ENCODE measurements at regions not wholly inside any gene's neighbourhood (a gene's known extent, or its start where the extent isn't known, plus 50 kb on each side); places are given as distances from the start of the nearest gene placed in this dataset.

DNA sequence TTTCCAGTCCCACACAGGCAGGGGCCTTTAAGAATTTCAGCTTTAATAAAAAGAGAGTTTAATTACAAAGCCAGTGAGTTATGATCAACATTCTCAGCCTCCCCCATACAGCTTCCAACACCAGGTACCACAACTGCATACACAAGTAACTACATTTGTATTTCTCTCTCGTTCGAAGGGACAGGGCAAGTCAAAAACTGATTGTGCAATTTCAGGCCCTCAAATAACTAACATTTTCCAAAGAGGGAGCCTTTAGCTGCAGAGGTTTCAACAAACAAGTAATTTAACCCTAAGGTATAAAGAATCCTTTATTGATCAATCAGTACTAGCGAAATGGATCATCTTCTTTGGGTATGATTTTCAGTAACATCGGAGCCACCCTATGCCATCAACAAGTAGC lies 142.4 kb downstream of the ZNF281 start:
- 99% methylated on average over 4 of the region's 4 CpGs; no CpG with 5 or more reads in 1 of the 2 experiments for WGBS, 2 experiments (ENCODE audit: extremely low coverage in 1 of 2, insufficient coverage in 1 of 2, insufficient read length in 1 of 2, insufficient replicate concordance in 2 of 2, low coverage in 1 of 2, low lambda C conversion rate in 2 of 2, missing lambda C conversion rate in 1 of 2)

More for the DNA sequence above, 142.4 kb downstream of the ZNF281 start:
- Histone ChIP-seq H3K79me2 (ENCODE audit: control insufficient read depth in 1 of 2, insufficient read depth in 2 of 2, low read length in 2 of 2) (no peaks in the 10 kb centered on the region), H3K27ac (ENCODE audit: low read depth, low read length) (no peak overlapping the region), H2BK15ac (ENCODE audit: low read length) (no peak overlapping the region), H3K4me2 (ENCODE audit: insufficient read depth in 1 of 2, low read depth in 2 of 2, low read length in 2 of 2) (no peak overlapping the region), H3K4me1 (replicated peaks in 1 of 4; ENCODE audit: control insufficient read depth in 3 of 4, insufficient read depth in 4 of 4, low read length in 3 of 4) (no peaks in the 10 kb centered on the region), H3K4me3 (ENCODE audit: extremely low read depth in 1 of 4, insufficient read depth in 2 of 4, low read depth in 3 of 4, low read length in 4 of 4) (no peak overlapping the region), H2BK120ac (replicated peaks; ENCODE audit: low read depth, low read length) (no peak overlapping the region), H3K9me3 (ENCODE audit: insufficient read depth in 2 of 2, low read depth in 1 of 2, low read length in 1 of 2) (no peaks in the 10 kb centered on the region), H3K56ac (replicated peaks; ENCODE audit: insufficient read length, low read depth, low read length) (no peak overlapping the region), H2BK20ac (ENCODE audit: low read length) (no peak overlapping the region), H3K9ac (replicated peaks in 1 of 4; ENCODE audit: extremely low read depth in 1 of 4, low read depth in 3 of 4, low read length in 3 of 4) (no peak overlapping the region), H3K18ac (ENCODE audit: extremely low read depth, low read length) (no peak overlapping the region), H4K8ac (ENCODE audit: extremely low read depth, insufficient read depth, low read length) (no peak overlapping the region), H3K14ac (ENCODE audit: insufficient read length) (no peak overlapping the region), H2BK12ac (ENCODE audit: low read depth, low read length) (no peak overlapping the region), H2BK5ac (ENCODE audit: low read depth, low read length) (no peak overlapping the region), H3K36me3 (ENCODE audit: control insufficient read depth in 2 of 4, insufficient read depth in 4 of 4, low read length in 3 of 4) (no peaks in the 10 kb centered on the region), H3K23ac (ENCODE audit: insufficient read length) (no peak overlapping the region), H4K91ac (replicated peaks; ENCODE audit: insufficient read length, low read length) (no peak overlapping the region), H3K79me1 (ENCODE audit: low read depth, low read length) (no peaks in the 10 kb centered on the region), H4K20me1 (replicated peaks in 1 of 2; ENCODE audit: control insufficient read depth in 1 of 2, insufficient read depth in 2 of 2, low read length in 2 of 2) (no peaks in the 10 kb centered on the region), H3K4ac (replicated peaks; ENCODE audit: insufficient read length, low read depth, low read length) (no peak overlapping the region), H4K5ac (ENCODE audit: insufficient read length, low read depth, low read length) (no peak overlapping the region), H3K23me2 (ENCODE audit: low read depth, low read length) (no peaks in the 10 kb centered on the region), H2AK5ac (ENCODE audit: low read depth, low read length) (no peak overlapping the region), H3K27me3 (replicated peaks in 1 of 4; ENCODE audit: control insufficient read depth in 3 of 4, extremely low read depth in 1 of 4, insufficient read depth in 3 of 4, low read length in 3 of 4) (no peaks in the 10 kb centered on the region), H2AFZ (ENCODE audit: low read length) (no peak overlapping the region)
- FAIRE-seq (no peak), DNase-seq (ENCODE audit: low read depth in 1 of 2, low spot score in 2 of 2) (no peak)
- POLR2A ChIA-PET (ENCODE audit: partially characterized antibody): no interaction called here
- no peak for TF ChIP-seq CBX8 (IDR thresholded peaks at IDR 0.05; ENCODE audit: borderline replicate concordance, low read depth, low read length)
- 0 out of 2 replicates have a peak, but pooled peaks have one; percentile 22 for TF ChIP-seq CEBPB (IDR thresholded peaks at IDR 0.05; ENCODE audit: low read depth, low read length)
- no peak for TF ChIP-seq GTF2F1 (IDR thresholded peaks at IDR 0.05; ENCODE audit: borderline replicate concordance, low read depth, low read length)
- no peak for TF ChIP-seq RFX5 (IDR thresholded peaks at IDR 0.05; ENCODE audit: borderline replicate concordance, low read depth, low read length)
- no peak for TF ChIP-seq TEAD4 (IDR thresholded peaks at IDR 0.05; ENCODE audit: low read depth, low read length)
- CTCF ChIA-PET (ENCODE audit: partially characterized antibody): interaction anchor here (0.8 to 7.0 kb wide), 7 partner anchors 7 to 293 kb away, joined by 3 to 56 read pairs (median 4); no protein-coding TSS in a partner anchor

All from H1 (cell line).